LHCN-M2 (cell line): ENCODE measurements at regions not wholly inside any gene's neighbourhood (a gene's known extent, or its start where the extent isn't known, plus 50 kb on each side); places are given as distances from the start of the nearest gene placed in this dataset.

Experiments
- DNase-seq: peaks from one replicate; pipeline ENCODE4 v3.0.0-alpha.2; 2012; ENCODE audit warnings: low read depth

- DNase-seq: no peak
Measured at GRCh38 chr2:212709280-212709679, 170.7 kb upstream of the ERBB4 start.

GRCh38 chr2:212708355-212708754 lies 169.8 kb upstream of the ERBB4 start:
- no peak for DNase-seq

- no peak for DNase-seq
Measured at GRCh38 chr2:212695426-212695825, 156.8 kb upstream of the ERBB4 start.

GRCh38 chr2:212694398-212694797 lies 155.8 kb upstream of the ERBB4 start:
- no peak for DNase-seq

GRCh38 chr2:212692466-212692865 lies 153.9 kb upstream of the ERBB4 start:
- DNase-seq: peak; percentile 77

- DNase-seq: peak; percentile 67
Measured at GRCh38 chr2:212686285-212686895, 147.8 kb upstream of the ERBB4 start.

- peak; percentile 32 for DNase-seq
Measured at GRCh38 chr2:212683346-212684097, 144.9 kb upstream of the ERBB4 start.

GRCh38 chr2:212682937-212683336 lies 144.3 kb upstream of the ERBB4 start:
- no peak for DNase-seq

- DNase-seq: no peak
Measured at GRCh38 chr2:212677466-212677865, 138.9 kb upstream of the ERBB4 start.

- DNase-seq: no peak
Measured at GRCh38 chr2:212672186-212672585, 133.6 kb upstream of the ERBB4 start.

GRCh38 chr2:212669761-212670160 lies 131.2 kb upstream of the ERBB4 start:
- no peak for DNase-seq

- DNase-seq: no peak
Measured at GRCh38 chr2:212667751-212668316, 129.2 kb upstream of the ERBB4 start.

- no peak for DNase-seq
Measured at GRCh38 chr2:212665948-212666347, 127.3 kb upstream of the ERBB4 start.

GRCh38 chr2:212659441-212659840 lies 120.8 kb upstream of the ERBB4 start:
- DNase-seq: no peak

- no peak for DNase-seq
Measured at GRCh38 chr2:212649646-212650045, 111.0 kb upstream of the ERBB4 start.

GRCh38 chr2:212646698-212647366 lies 108.2 kb upstream of the ERBB4 start:
- peak; percentile 90 for DNase-seq

- DNase-seq: no peak
Measured at GRCh38 chr2:212644195-212644837, 105.7 kb upstream of the ERBB4 start.

GRCh38 chr2:212640428-212640827 lies 101.8 kb upstream of the ERBB4 start:
- no peak for DNase-seq

- no peak for DNase-seq
Measured at GRCh38 chr2:212638694-212639093, 100.1 kb upstream of the ERBB4 start.

GRCh38 chr2:212628586-212628985 lies 90.0 kb upstream of the ERBB4 start:
- DNase-seq: no peak

- DNase-seq: no peak
Measured at GRCh38 chr2:212626371-212626918, 87.8 kb upstream of the ERBB4 start.

- DNase-seq: peak; percentile 20
Measured at GRCh38 chr2:212619954-212620353, 81.4 kb upstream of the ERBB4 start.
